SK-N-SH (cell line): ENCODE measurements at regions not wholly inside any gene's neighbourhood (a gene's known extent, or its start where the extent isn't known, plus 50 kb on each side); places are given as distances from the start of the nearest gene placed in this dataset.

Experiments used
- CHD2 ChIP-seq: fragments of 150-350 bp; IDR thresholded peaks from 2 replicates; pipeline ENCODE4 v1.6.1; 2018; ENCODE audit warnings: low read length; ENCODE audit not compliant: partially characterized antibody
- EP300 ChIP-seq, 2 experiments: IDR thresholded peaks; 2 replicates each; pipeline versions ENCODE4 v1.4.0 to v1.6.1; 2012; ENCODE audit warnings: borderline replicate concordance in 1 of 2, low read depth in 1 of 2, low read length in 1 of 2
- EZH2phosphoT487 ChIP-seq: fragments of 200-600 bp; sonication (generic); IDR thresholded peaks from 2 replicates; pipeline ENCODE4 v1.6.1; 2017; ENCODE audit warnings: low read depth, mixed run types, mild to moderate bottlenecking, antibody characterized with exemption, moderate library complexity, borderline replicate concordance
- GABPA ChIP-seq: IDR thresholded peaks from 2 replicates; pipeline ENCODE4 v1.4.0; 2012; ENCODE audit warnings: low read depth, mild to moderate bottlenecking
- JUND ChIP-seq: IDR thresholded peaks from 2 replicates; pipeline ENCODE4 v1.4.0; 2012
- MXI1 ChIP-seq: IDR thresholded peaks from 2 replicates; pipeline ENCODE4 v1.6.1; 2012; ENCODE audit warnings: mild to moderate bottlenecking, low read depth, low read length, improper control_type of control experiment
- NRF1 ChIP-seq: IDR thresholded peaks from 2 replicates; pipeline ENCODE4 v1.6.1; 2012; ENCODE audit warnings: low read depth, mild to moderate bottlenecking, low read length
- POLR2AphosphoS5 ChIP-seq: IDR thresholded peaks from 2 replicates; pipeline ENCODE4 v1.6.1; 2012; ENCODE audit warnings: low read depth, low read length
- RFX5 ChIP-seq: IDR thresholded peaks from 2 replicates; pipeline ENCODE4 v1.6.1; 2012; ENCODE audit warnings: mild to moderate bottlenecking, improper control_type of control experiment, low read length
- TAF1 ChIP-seq: IDR thresholded peaks from 2 replicates; pipeline ENCODE4 v1.6.1; 2012; ENCODE audit warnings: low read depth, mild to moderate bottlenecking, low read length, moderate library complexity, borderline replicate concordance
- TF ChIP-seq, protein P1 (sequence below): fragments of 200-600 bp; sonication (generic); IDR thresholded peaks from 2 replicates; pipeline ENCODE4 v1.6.1; 2017; ENCODE audit warnings: antibody characterized with exemption, mild to moderate bottlenecking, moderate library complexity
- TF ChIP-seq, protein P2 (sequence below): IDR thresholded peaks from 2 replicates; pipeline ENCODE4 v1.4.0; 2012; ENCODE audit warnings: low read depth
- TF ChIP-seq, protein P3 (sequence below): IDR thresholded peaks from 2 replicates; pipeline ENCODE4 v1.4.0; 2012; ENCODE audit warnings: low read depth, borderline replicate concordance

DNA sequence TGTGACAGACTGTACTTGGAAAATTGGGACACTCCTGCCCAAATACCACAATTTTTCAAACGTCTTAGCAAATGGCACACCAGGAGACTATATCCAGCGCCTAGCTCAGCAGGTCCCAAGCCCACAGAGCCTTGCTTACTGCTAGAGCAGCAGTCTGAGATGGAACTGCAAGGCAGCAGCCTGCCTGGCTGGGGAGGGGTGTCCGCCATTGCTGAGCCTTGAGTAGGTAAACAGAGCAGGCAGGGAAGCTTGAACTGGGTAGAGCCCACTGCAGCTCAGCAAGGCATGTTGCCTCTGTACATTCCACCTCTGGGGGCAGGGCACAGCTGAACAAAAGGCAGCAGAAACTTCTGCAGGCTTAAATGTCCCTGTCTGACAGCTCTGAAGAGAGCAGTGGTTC lies 1003.3 kb upstream of the MAP3K7 start:
- TF ChIP-seq, protein P1, sequence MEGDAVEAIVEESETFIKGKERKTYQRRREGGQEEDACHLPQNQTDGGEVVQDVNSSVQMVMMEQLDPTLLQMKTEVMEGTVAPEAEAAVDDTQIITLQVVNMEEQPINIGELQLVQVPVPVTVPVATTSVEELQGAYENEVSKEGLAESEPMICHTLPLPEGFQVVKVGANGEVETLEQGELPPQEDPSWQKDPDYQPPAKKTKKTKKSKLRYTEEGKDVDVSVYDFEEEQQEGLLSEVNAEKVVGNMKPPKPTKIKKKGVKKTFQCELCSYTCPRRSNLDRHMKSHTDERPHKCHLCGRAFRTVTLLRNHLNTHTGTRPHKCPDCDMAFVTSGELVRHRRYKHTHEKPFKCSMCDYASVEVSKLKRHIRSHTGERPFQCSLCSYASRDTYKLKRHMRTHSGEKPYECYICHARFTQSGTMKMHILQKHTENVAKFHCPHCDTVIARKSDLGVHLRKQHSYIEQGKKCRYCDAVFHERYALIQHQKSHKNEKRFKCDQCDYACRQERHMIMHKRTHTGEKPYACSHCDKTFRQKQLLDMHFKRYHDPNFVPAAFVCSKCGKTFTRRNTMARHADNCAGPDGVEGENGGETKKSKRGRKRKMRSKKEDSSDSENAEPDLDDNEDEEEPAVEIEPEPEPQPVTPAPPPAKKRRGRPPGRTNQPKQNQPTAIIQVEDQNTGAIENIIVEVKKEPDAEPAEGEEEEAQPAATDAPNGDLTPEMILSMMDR, result no peak
- TF ChIP-seq, protein P2, sequence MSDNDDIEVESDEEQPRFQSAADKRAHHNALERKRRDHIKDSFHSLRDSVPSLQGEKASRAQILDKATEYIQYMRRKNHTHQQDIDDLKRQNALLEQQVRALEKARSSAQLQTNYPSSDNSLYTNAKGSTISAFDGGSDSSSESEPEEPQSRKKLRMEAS, result no peak
- TF ChIP-seq, protein P3, sequence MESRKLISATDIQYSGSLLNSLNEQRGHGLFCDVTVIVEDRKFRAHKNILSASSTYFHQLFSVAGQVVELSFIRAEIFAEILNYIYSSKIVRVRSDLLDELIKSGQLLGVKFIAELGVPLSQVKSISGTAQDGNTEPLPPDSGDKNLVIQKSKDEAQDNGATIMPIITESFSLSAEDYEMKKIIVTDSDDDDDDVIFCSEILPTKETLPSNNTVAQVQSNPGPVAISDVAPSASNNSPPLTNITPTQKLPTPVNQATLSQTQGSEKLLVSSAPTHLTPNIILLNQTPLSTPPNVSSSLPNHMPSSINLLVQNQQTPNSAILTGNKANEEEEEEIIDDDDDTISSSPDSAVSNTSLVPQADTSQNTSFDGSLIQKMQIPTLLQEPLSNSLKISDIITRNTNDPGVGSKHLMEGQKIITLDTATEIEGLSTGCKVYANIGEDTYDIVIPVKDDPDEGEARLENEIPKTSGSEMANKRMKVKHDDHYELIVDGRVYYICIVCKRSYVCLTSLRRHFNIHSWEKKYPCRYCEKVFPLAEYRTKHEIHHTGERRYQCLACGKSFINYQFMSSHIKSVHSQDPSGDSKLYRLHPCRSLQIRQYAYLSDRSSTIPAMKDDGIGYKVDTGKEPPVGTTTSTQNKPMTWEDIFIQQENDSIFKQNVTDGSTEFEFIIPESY, result no peak
- TF ChIP-seq RFX5, result no peak
- TF ChIP-seq EZH2phosphoT487, result no peak
- no peak for TF ChIP-seq EP300 (IDR thresholded peaks at IDR 0.05; ENCODE audit: borderline replicate concordance in 1 of 2, low read depth in 1 of 2, low read length in 1 of 2)
- TF ChIP-seq POLR2AphosphoS5, result no peak
- no peak for TF ChIP-seq TAF1
- no peak for TF ChIP-seq NRF1
- no peak for TF ChIP-seq GABPA
- no peak for TF ChIP-seq JUND
- no peak for TF ChIP-seq CHD2
- no peak for TF ChIP-seq MXI1
